ENCODE measurements at regions not wholly inside any gene's neighbourhood (a gene's known extent, or its start where the extent isn't known, plus 50 kb on each side); places are given as distances from the start of the nearest gene placed in this dataset.

DNA sequence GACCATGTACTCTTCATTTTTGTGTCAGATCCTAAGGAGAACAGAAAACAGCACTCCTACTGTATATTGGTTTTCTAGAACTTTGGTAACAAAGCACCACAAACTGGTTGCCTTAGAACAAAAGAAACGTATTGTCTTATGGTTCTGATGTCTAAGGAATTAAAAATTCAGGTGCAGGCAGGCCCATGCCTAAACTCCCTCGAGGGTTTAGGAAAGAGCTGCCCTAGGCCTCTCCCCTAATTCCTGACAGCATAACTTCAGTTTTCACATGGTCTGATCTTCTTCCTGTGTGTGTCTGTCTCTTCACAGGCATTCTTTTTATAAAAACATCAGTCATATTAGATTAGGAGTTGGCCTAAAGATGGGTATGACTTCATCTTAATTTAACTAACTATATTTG, 1093.6 kb downstream of the TECRL start:
- TF ChIP-seq CTCF (IDR thresholded peaks at IDR 0.05) = no peak
- no peak for TF ChIP-seq POLR2A (IDR thresholded peaks at IDR 0.05)

Data from esophagus squamous epithelium (tissue), 4 donors.